B cell (primary cell): ENCODE measurements at regions not wholly inside any gene's neighbourhood (a gene's known extent, or its start where the extent isn't known, plus 50 kb on each side); places are given as distances from the start of the nearest gene placed in this dataset.

Source experiments
- EZH2 ChIP-seq: IDR thresholded peaks from 2 replicates; pipeline ENCODE4 v1.6.1; 2012; ENCODE audit warnings: borderline replicate concordance, low read depth, mild to moderate bottlenecking, moderate library complexity, low read length; ENCODE audit not compliant: insufficient read depth, poor library complexity, severe bottlenecking
- TF ChIP-seq, protein P1 (sequence below): fragments of 200-600 bp; IDR thresholded peaks from one replicate; pipeline ENCODE4 v1.8.0; 2022; ENCODE audit warnings: antibody characterized with exemption, mild to moderate bottlenecking

DNA sequence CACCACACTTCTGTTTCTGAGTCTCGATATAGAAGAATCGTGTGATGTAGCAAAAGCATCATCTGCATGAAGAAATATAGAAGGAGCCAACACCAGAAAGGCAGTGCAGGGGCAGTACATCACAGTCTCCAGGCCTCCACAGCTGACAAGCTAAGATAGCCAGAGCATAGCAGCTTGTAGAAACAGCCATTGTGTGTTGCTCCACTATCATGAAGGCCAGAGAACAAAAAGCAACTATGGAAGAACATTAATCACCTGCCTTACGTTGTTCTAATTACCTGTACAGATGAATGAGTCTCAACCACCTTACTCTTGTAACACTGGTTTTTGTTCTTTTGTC lies 129.0 kb downstream of the RND3 start:
- TF ChIP-seq, protein P1, sequence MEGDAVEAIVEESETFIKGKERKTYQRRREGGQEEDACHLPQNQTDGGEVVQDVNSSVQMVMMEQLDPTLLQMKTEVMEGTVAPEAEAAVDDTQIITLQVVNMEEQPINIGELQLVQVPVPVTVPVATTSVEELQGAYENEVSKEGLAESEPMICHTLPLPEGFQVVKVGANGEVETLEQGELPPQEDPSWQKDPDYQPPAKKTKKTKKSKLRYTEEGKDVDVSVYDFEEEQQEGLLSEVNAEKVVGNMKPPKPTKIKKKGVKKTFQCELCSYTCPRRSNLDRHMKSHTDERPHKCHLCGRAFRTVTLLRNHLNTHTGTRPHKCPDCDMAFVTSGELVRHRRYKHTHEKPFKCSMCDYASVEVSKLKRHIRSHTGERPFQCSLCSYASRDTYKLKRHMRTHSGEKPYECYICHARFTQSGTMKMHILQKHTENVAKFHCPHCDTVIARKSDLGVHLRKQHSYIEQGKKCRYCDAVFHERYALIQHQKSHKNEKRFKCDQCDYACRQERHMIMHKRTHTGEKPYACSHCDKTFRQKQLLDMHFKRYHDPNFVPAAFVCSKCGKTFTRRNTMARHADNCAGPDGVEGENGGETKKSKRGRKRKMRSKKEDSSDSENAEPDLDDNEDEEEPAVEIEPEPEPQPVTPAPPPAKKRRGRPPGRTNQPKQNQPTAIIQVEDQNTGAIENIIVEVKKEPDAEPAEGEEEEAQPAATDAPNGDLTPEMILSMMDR = no peak
- TF ChIP-seq EZH2 = no peak
